ENCODE measurements at regions not wholly inside any gene's neighbourhood (a gene's known extent, or its start where the extent isn't known, plus 50 kb on each side); places are given as distances from the start of the nearest gene placed in this dataset.

DNA sequence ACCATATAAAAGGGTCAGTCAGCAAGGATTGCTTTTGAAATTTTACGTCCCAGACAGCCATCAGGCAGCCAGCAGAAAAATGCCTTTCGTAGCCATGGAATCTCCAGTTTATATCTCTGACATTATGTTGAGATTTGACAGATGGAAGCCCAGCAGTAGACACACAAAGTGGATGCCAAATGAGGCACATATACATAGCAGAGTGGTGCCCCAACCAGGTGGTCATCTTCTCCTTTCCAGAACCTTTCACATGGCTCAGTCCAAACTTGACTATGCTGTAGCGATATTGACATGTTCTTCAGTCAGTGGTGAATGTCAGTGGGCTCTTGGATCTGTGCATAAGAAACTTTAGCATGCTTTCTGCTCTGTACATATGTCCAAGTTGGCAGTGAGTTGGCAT, 123.3 kb upstream of the GBE1 start:
- TF ChIP-seq NFRKB (IDR thresholded peaks at IDR 0.05) = no peak
- TF ChIP-seq LEF1 (IDR thresholded peaks at IDR 0.05; ENCODE audit: borderline replicate concordance) = no peak
- TF ChIP-seq FOXA1 (IDR thresholded peaks at IDR 0.05) = no peak
- TF ChIP-seq CTBP1 (IDR thresholded peaks at IDR 0.05; ENCODE audit: borderline replicate concordance) = no peak
- TF ChIP-seq HDGF (IDR thresholded peaks at IDR 0.05; ENCODE audit: borderline replicate concordance) = no peak
- TF ChIP-seq SP1 (IDR thresholded peaks at IDR 0.05) = no peak
- TF ChIP-seq, protein P1, sequence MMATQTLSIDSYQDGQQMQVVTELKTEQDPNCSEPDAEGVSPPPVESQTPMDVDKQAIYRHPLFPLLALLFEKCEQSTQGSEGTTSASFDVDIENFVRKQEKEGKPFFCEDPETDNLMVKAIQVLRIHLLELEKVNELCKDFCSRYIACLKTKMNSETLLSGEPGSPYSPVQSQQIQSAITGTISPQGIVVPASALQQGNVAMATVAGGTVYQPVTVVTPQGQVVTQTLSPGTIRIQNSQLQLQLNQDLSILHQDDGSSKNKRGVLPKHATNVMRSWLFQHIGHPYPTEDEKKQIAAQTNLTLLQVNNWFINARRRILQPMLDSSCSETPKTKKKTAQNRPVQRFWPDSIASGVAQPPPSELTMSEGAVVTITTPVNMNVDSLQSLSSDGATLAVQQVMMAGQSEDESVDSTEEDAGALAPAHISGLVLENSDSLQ (IDR thresholded peaks at IDR 0.05) = no peak
- no peak for DNase-seq (ENCODE audit: extremely low spot score)
- POLR2A ChIA-PET = no interaction called here
- CTCF ChIA-PET = no interaction called here

DNA sequence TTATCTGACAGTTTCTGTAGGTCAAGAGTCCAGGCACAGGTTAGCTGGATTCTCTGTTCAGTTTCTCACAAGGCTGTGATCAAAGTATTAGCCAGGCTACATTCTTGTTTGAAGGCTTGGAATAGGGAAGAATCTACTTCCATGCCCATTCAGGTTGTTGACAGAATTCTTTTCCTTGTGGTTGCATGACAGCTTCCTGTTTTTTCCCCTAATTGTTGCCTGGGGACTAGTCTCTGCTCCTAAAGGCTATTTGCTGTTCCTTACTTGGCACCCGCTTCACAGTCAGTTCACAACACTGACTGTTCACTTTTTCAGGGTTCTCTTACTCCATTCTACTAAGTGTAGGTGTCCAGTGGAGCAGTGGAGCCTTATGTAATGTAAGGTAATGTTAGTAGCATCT, 115.4 kb upstream of the GBE1 start:
- TF ChIP-seq, protein P1 (IDR thresholded peaks at IDR 0.05) = no peak
- TF ChIP-seq ARNT (IDR thresholded peaks at IDR 0.05) = no peak
- TF ChIP-seq ELF4 (IDR thresholded peaks at IDR 0.05) = no peak
- no peak for TF ChIP-seq BHLHE40 (IDR thresholded peaks at IDR 0.05; ENCODE audit: borderline replicate concordance)
- no peak for TF ChIP-seq FOXM1 (IDR thresholded peaks at IDR 0.05; ENCODE audit: borderline replicate concordance)
- DNase-seq (ENCODE audit: extremely low spot score) = no peak
- ChIA-PET CTCF (no interaction called here), POLR2A (no interaction called here)

DNA sequence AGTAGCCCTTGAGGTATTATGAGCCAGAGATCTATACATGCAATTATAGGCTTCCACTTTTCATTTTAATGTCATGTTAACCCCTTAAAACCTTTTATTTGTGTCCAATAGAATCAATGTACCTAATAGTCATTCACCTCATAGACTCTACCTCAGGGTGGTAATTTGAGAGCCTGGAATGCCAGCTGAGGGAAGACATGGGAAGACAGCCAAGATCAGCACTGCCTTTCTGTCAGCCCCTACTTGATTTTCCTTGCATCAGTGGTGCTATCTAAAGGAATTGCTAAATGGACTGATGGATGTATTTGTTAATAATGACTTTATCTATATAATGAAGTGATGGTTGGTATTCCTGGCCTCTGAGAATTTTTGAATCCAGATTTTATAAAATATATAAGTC, 113.3 kb upstream of the GBE1 start:
- CTCF ChIA-PET = no interaction called here
- no peak for DNase-seq (ENCODE audit: extremely low spot score)
- POLR2A ChIA-PET = no interaction called here
- no peak for TF ChIP-seq TARDBP (IDR thresholded peaks at IDR 0.05)
- TF ChIP-seq CTBP1 (IDR thresholded peaks at IDR 0.05; ENCODE audit: borderline replicate concordance) = no peak
- TF ChIP-seq SP1 (IDR thresholded peaks at IDR 0.05) = no peak
- no peak for TF ChIP-seq NFRKB (IDR thresholded peaks at IDR 0.05)
- no peak for TF ChIP-seq BHLHE40 (IDR thresholded peaks at IDR 0.05; ENCODE audit: borderline replicate concordance)
- no peak for TF ChIP-seq FOXK2 (IDR thresholded peaks at IDR 0.05)
- no peak for TF ChIP-seq HDGF (IDR thresholded peaks at IDR 0.05; ENCODE audit: borderline replicate concordance)
- no peak for TF ChIP-seq ZNF384 (IDR thresholded peaks at IDR 0.05)
- TF ChIP-seq L3MBTL2 (conservative IDR thresholded peaks at IDR 0.05) = no peak
- no peak for TF ChIP-seq ARNT (IDR thresholded peaks at IDR 0.05)
- no peak for TF ChIP-seq FOXA1 (IDR thresholded peaks at IDR 0.05)
- no peak for TF ChIP-seq SUZ12 (IDR thresholded peaks at IDR 0.05)

DNA sequence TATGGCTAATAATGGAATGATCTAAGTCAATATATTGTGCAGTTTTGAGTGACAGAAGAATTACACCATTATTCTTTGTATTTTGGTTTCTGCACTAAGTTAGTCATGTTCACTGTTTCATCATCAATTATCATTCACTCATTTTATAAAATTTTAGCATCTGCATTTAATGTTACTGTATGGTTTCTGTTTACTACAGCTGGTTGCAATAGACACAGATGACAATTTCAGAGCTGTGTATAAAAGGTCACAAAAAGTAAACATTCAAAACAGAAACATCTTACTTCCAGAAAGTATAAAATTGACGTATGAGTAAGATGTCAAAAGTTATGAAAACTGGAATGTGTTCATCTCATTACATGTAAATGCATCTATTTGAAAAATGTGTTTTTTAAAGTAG, 111.1 kb upstream of the GBE1 start:
- TF ChIP-seq HDGF (IDR thresholded peaks at IDR 0.05; ENCODE audit: borderline replicate concordance) = no peak
- no peak for TF ChIP-seq FOXA1 (IDR thresholded peaks at IDR 0.05)
- no peak for TF ChIP-seq FOXK2 (IDR thresholded peaks at IDR 0.05)
- TF ChIP-seq NFRKB (IDR thresholded peaks at IDR 0.05) = no peak
- no peak for TF ChIP-seq SUZ12 (IDR thresholded peaks at IDR 0.05)
- no peak for TF ChIP-seq CTBP1 (IDR thresholded peaks at IDR 0.05; ENCODE audit: borderline replicate concordance)
- TF ChIP-seq TARDBP (IDR thresholded peaks at IDR 0.05) = no peak
- TF ChIP-seq LEF1 (IDR thresholded peaks at IDR 0.05; ENCODE audit: borderline replicate concordance) = no peak
- TF ChIP-seq BHLHE40 (IDR thresholded peaks at IDR 0.05; ENCODE audit: borderline replicate concordance) = no peak
- TF ChIP-seq ELF4 (IDR thresholded peaks at IDR 0.05) = no peak
- no peak for TF ChIP-seq ZNF384 (IDR thresholded peaks at IDR 0.05)
- TF ChIP-seq, protein P1 (IDR thresholded peaks at IDR 0.05) = no peak
- no peak for TF ChIP-seq FOXM1 (IDR thresholded peaks at IDR 0.05; ENCODE audit: borderline replicate concordance)
- no peak for TF ChIP-seq SP1 (IDR thresholded peaks at IDR 0.05)
- TF ChIP-seq ARNT (IDR thresholded peaks at IDR 0.05) = no peak
- no peak for TF ChIP-seq L3MBTL2 (conservative IDR thresholded peaks at IDR 0.05)
- ChIA-PET POLR2A (no interaction called here), CTCF (no interaction called here)
- DNase-seq (ENCODE audit: extremely low spot score) = no peak

DNA sequence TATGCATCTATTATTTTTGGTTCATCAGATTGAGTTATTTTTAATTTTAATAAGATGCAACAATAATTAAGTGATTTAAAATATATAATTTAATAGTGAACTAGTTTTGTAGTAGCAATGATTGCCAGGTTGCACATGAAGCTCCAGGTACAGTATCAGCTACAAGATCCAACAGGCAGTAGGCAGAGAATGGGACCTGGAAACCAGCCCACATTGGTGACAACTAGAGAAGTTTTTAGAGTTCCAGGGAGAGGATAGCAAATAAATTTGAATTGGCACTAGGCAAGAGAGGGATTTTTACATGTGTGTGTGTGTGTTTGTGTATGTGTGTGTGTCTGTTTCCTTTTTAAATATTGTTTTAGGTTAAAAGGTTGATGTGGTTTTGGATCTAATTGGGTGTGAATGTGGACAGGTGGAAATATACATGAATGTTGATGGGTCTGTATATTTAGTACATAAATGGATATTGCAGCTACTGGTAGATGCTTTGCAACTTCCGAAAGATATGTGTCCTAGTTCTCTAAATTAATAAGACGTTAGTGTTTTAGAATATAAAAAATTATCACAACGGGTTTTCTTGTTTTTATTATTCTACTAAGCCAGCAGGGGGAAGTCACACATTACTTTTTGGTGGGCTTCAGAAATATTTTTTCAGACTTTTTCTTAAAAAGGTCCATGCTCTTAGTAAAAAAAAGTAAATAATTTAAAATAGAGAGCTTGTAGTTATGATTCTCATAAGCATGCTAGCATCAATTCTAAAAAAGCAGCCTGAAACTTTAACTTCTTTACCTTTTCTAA, 110.1 kb upstream of the GBE1 start:
- TF ChIP-seq L3MBTL2 (conservative IDR thresholded peaks at IDR 0.05) = no peak
- no peak for TF ChIP-seq ARNT (IDR thresholded peaks at IDR 0.05)
- TF ChIP-seq FOXA1 (IDR thresholded peaks at IDR 0.05) = no peak
- TF ChIP-seq, protein P1 (IDR thresholded peaks at IDR 0.05) = no peak
- TF ChIP-seq SP1 (IDR thresholded peaks at IDR 0.05) = no peak
- no peak for TF ChIP-seq ZNF384 (IDR thresholded peaks at IDR 0.05)
- no peak for TF ChIP-seq CTBP1 (IDR thresholded peaks at IDR 0.05; ENCODE audit: borderline replicate concordance)
- no peak for TF ChIP-seq FOXK2 (IDR thresholded peaks at IDR 0.05)
- no peak for TF ChIP-seq TARDBP (IDR thresholded peaks at IDR 0.05)
- TF ChIP-seq FOXM1 (IDR thresholded peaks at IDR 0.05; ENCODE audit: borderline replicate concordance) = no peak
- TF ChIP-seq HDGF (IDR thresholded peaks at IDR 0.05; ENCODE audit: borderline replicate concordance) = no peak
- TF ChIP-seq LEF1 (IDR thresholded peaks at IDR 0.05; ENCODE audit: borderline replicate concordance) = no peak
- ChIA-PET POLR2A (no interaction called here), CTCF (no interaction called here)
- DNase-seq (ENCODE audit: extremely low spot score) = no peak

DNA sequence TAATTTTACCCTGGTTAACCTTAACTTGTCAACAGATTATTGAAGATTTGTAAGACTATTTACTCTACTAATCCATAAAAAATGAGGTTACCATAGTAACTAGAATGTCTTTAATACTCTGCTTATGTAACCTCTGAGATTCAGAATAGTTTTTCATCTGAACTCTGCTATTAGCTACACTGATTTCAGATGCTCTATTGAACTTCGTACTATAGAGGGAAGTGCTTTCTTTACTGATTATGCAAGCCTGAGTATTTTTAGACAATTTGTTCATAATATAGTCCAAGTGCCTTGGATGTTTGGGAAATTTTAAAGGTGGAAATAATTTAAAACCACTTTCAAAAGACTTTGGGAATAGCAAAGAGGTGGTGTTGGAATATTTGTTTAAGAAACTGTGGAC, 107.9 kb upstream of the GBE1 start:
- DNase-seq (ENCODE audit: extremely low spot score) = no peak
- POLR2A ChIA-PET = no interaction called here
- no peak for TF ChIP-seq CTBP1 (IDR thresholded peaks at IDR 0.05; ENCODE audit: borderline replicate concordance)
- no peak for TF ChIP-seq BHLHE40 (IDR thresholded peaks at IDR 0.05; ENCODE audit: borderline replicate concordance)
- no peak for TF ChIP-seq ZNF384 (IDR thresholded peaks at IDR 0.05)
- no peak for TF ChIP-seq FOXK2 (IDR thresholded peaks at IDR 0.05)
- TF ChIP-seq FOXM1 (IDR thresholded peaks at IDR 0.05; ENCODE audit: borderline replicate concordance) = no peak
- TF ChIP-seq L3MBTL2 (conservative IDR thresholded peaks at IDR 0.05) = no peak
- no peak for TF ChIP-seq FOXA1 (IDR thresholded peaks at IDR 0.05)
- no peak for TF ChIP-seq ARNT (IDR thresholded peaks at IDR 0.05)
- TF ChIP-seq ELF4 (IDR thresholded peaks at IDR 0.05) = no peak
- no peak for TF ChIP-seq SUZ12 (IDR thresholded peaks at IDR 0.05)
- TF ChIP-seq, protein P1 (IDR thresholded peaks at IDR 0.05) = no peak
- TF ChIP-seq TARDBP (IDR thresholded peaks at IDR 0.05) = no peak
- CTCF ChIA-PET = no interaction called here

Data from HEK293T (cell line).